ENCODE measurements at regions not wholly inside any gene's neighbourhood (a gene's known extent, or its start where the extent isn't known, plus 50 kb on each side); places are given as distances from the start of the nearest gene placed in this dataset.

- Histone ChIP-seq H3K4me3 (ENCODE audit: insufficient read depth, low read depth, low read length) (no peak overlapping the region), H3K27me3 (ENCODE audit: insufficient read depth, low read length) (no peaks in the 10 kb centered on the region), H3K27ac (ENCODE audit: low read depth, low read length) (no peak overlapping the region), H4K20me1 (ENCODE audit: insufficient read depth, low read length) (no peaks in the 10 kb centered on the region), H2AFZ (ENCODE audit: low read depth, low read length) (no peak overlapping the region), H3K36me3 (ENCODE audit: insufficient read depth, low read length) (no peaks in the 10 kb centered on the region), H3K9ac (ENCODE audit: low read length) (no peak overlapping the region), H3K4me2 (ENCODE audit: low read length) (no peak overlapping the region), H3K79me2 (ENCODE audit: insufficient read depth, low read length) (no peaks in the 10 kb centered on the region), H3K9me3 (ENCODE audit: insufficient read depth, low read depth, low read length) (no peaks in the 10 kb centered on the region), H3K4me1 (ENCODE audit: insufficient read depth, low read length) (peaks cover 5% of the 10 kb centered on the region)
- Mint-ChIP-seq H3K27ac (ENCODE audit: unreplicated experiment) (no peak overlapping the region), H3K4me3 (ENCODE audit: unreplicated experiment) (no peak overlapping the region), H3K9me3 (ENCODE audit: unreplicated experiment) (no peaks in the 10 kb centered on the region), H3K36me3 (ENCODE audit: low read depth, unreplicated experiment) (no peaks in the 10 kb centered on the region), H3K4me1 (ENCODE audit: low read depth, unreplicated experiment) (peaks cover 10% of the 10 kb centered on the region), H3K27me3 (ENCODE audit: low read depth, unreplicated experiment) (no peaks in the 10 kb centered on the region)
- no peak for FAIRE-seq
- no peak for DNase-seq (ENCODE audit: low read depth)
- TF ChIP-seq EZH2 (IDR thresholded peaks at IDR 0.05; ENCODE audit: insufficient read depth, low read length) (no peak), CTCF (IDR thresholded peaks at IDR 0.05; ENCODE audit: insufficient read depth, low read depth, low read length) (no peak)
Measured at GRCh38 chr13:47166336-47166735, 269.5 kb upstream of the HTR2A start.

- H3K27me3 Mint-ChIP-seq (ENCODE audit: low read depth, unreplicated experiment), result no peaks in the 10 kb centered on the region
- H3K79me2 ChIP-seq (ENCODE audit: insufficient read depth, low read length), result no peaks in the 10 kb centered on the region
- peaks cover 7% of the 10 kb centered on the region for H3K9me3 Mint-ChIP-seq (ENCODE audit: unreplicated experiment)
- H3K9me3 ChIP-seq (ENCODE audit: insufficient read depth, low read depth, low read length), result no peaks in the 10 kb centered on the region
- H3K36me3 ChIP-seq (ENCODE audit: insufficient read depth, low read length), result no peaks in the 10 kb centered on the region
- no peaks in the 10 kb centered on the region for H3K27me3 ChIP-seq (ENCODE audit: insufficient read depth, low read length)
- H3K4me3 Mint-ChIP-seq (ENCODE audit: unreplicated experiment), result no peak overlapping the region
- H4K20me1 ChIP-seq (ENCODE audit: insufficient read depth, low read length), result no peaks in the 10 kb centered on the region
- H3K4me2 ChIP-seq (ENCODE audit: low read length), result no peak overlapping the region
- H2AFZ ChIP-seq (ENCODE audit: low read depth, low read length), result no peak overlapping the region
- no peak for TF ChIP-seq EZH2 (IDR thresholded peaks at IDR 0.05; ENCODE audit: insufficient read depth, low read length)
- no peak for TF ChIP-seq CTCF (IDR thresholded peaks at IDR 0.05; ENCODE audit: insufficient read depth, low read depth, low read length)
- H3K4me1 Mint-ChIP-seq (ENCODE audit: low read depth, unreplicated experiment), result no peaks in the 10 kb centered on the region
- no peak overlapping the region for H3K27ac Mint-ChIP-seq (ENCODE audit: unreplicated experiment)
- H3K4me1 ChIP-seq (ENCODE audit: insufficient read depth, low read length), result no peaks in the 10 kb centered on the region
- no peak overlapping the region for H3K4me3 ChIP-seq (ENCODE audit: insufficient read depth, low read depth, low read length)
- H3K27ac ChIP-seq (ENCODE audit: low read depth, low read length), result no peak overlapping the region
- no peak for DNase-seq (ENCODE audit: low read depth)
- H3K36me3 Mint-ChIP-seq (ENCODE audit: low read depth, unreplicated experiment), result no peaks in the 10 kb centered on the region
- H3K9ac ChIP-seq (ENCODE audit: low read length), result no peak overlapping the region
- no peak for FAIRE-seq
Measured at GRCh38 chr13:47159853-47160550, 263.1 kb upstream of the HTR2A start.

- Histone ChIP-seq H3K79me2 (ENCODE audit: insufficient read depth, low read length) (no peaks in the 10 kb centered on the region), H3K4me2 (ENCODE audit: low read length) (no peak overlapping the region), H3K4me3 (ENCODE audit: insufficient read depth, low read depth, low read length) (no peak overlapping the region), H3K27me3 (ENCODE audit: insufficient read depth, low read length) (no peaks in the 10 kb centered on the region), H3K4me1 (ENCODE audit: insufficient read depth, low read length) (no peaks in the 10 kb centered on the region), H4K20me1 (ENCODE audit: insufficient read depth, low read length) (no peaks in the 10 kb centered on the region), H3K27ac (ENCODE audit: low read depth, low read length) (no peak overlapping the region), H3K36me3 (ENCODE audit: insufficient read depth, low read length) (no peaks in the 10 kb centered on the region), H3K9me3 (ENCODE audit: insufficient read depth, low read depth, low read length) (no peaks in the 10 kb centered on the region), H3K9ac (ENCODE audit: low read length) (no peak overlapping the region), H2AFZ (ENCODE audit: low read depth, low read length) (no peak overlapping the region)
- Mint-ChIP-seq H3K27me3 (ENCODE audit: low read depth, unreplicated experiment) (no peaks in the 10 kb centered on the region), H3K4me1 (ENCODE audit: low read depth, unreplicated experiment) (no peaks in the 10 kb centered on the region), H3K27ac (ENCODE audit: unreplicated experiment) (no peak overlapping the region), H3K36me3 (ENCODE audit: low read depth, unreplicated experiment) (no peaks in the 10 kb centered on the region), H3K9me3 (ENCODE audit: unreplicated experiment) (peaks cover 7% of the 10 kb centered on the region), H3K4me3 (ENCODE audit: unreplicated experiment) (no peak overlapping the region)
- DNase-seq (ENCODE audit: low read depth), result no peak
- FAIRE-seq, result no peak
- no peak for TF ChIP-seq EZH2 (IDR thresholded peaks at IDR 0.05; ENCODE audit: insufficient read depth, low read length)
- TF ChIP-seq CTCF (IDR thresholded peaks at IDR 0.05; ENCODE audit: insufficient read depth, low read depth, low read length), result no peak
Measured at GRCh38 chr13:47158593-47158992, 261.7 kb upstream of the HTR2A start.

Measured in astrocyte (in vitro differentiated cells and primary cell).